HL-60 (cell line): ENCODE measurements at regions not wholly inside any gene's neighbourhood (a gene's known extent, or its start where the extent isn't known, plus 50 kb on each side); places are given as distances from the start of the nearest gene placed in this dataset.
A peak's percentile ranks its signal among the peaks of the same experiment; 100 is the strongest.

Source experiments
- DNase-seq, 2 experiments: peaks; one replicate each; pipeline ENCODE4 v3.0.0-alpha.2; 2010 to 2020; ENCODE audit warnings: low read depth in 1 of 2, low spot score in 1 of 2
- H3K27ac ChIP-seq: fragments of 250-450 bp; sonication (Bioruptor Pico); replicated peaks from 2 replicates; pipeline ENCODE4 v1.5.1; 2020; ENCODE audit warnings: mild to moderate bottlenecking, moderate library complexity
- H3K27me3 ChIP-seq: fragments of 250-450 bp; sonication (Bioruptor Pico); 2 replicates; pipeline ENCODE4 v1.5.1; 2021; ENCODE audit warnings: mild to moderate bottlenecking, moderate library complexity; ENCODE audit not compliant: insufficient read depth, poor library complexity, severe bottlenecking
- H3K4me3 ChIP-seq: replicated peaks from 2 replicates; pipeline ENCODE4 v1.5.1; 2011; ENCODE audit warnings: mild to moderate bottlenecking, control low read depth, low read length; ENCODE audit not compliant: insufficient read depth
- CTCF ChIP-seq: IDR thresholded peaks from one replicate; pipeline ENCODE4 v1.5.1; 2011; ENCODE audit warnings: low read length, control low read depth, inconsistent platforms; ENCODE audit not compliant: insufficient read depth
- GABPA ChIP-seq: IDR thresholded peaks from 2 replicates; pipeline ENCODE4 v1.6.1; 2012; ENCODE audit warnings: low read depth
- POLR2AphosphoS5 ChIP-seq: IDR thresholded peaks from 2 replicates; pipeline ENCODE4 v1.6.1; 2012; ENCODE audit warnings: low read depth
- REST ChIP-seq: IDR thresholded peaks from 2 replicates; pipeline ENCODE4 v1.6.1; 2012; ENCODE audit warnings: low read depth; ENCODE audit not compliant: insufficient replicate concordance
- SPI1 ChIP-seq: IDR thresholded peaks from 2 replicates; pipeline ENCODE4 v1.6.1; 2012; ENCODE audit warnings: low read depth, mild to moderate bottlenecking, borderline replicate concordance

- H3K27me3 ChIP-seq = no peaks in the 10 kb centered on the region
- TF ChIP-seq GABPA (no peak), CTCF (no peak), REST (no peak), SPI1 (no peak), POLR2AphosphoS5 (no peak)
- DNase-seq = peak in 1 of 2 experiments; percentile 26
- no peak overlapping the region for H3K27ac ChIP-seq
- no peak overlapping the region for H3K4me3 ChIP-seq
Observed at GRCh38 chr10:107618504-107618994, 454.0 kb upstream of the SORCS1 start.

GRCh38 chr10:107616463-107617410 lies 452.2 kb upstream of the SORCS1 start:
- no peak overlapping the region; the same call in 1 of the 2 replicates for H3K27ac ChIP-seq
- no peaks in the 10 kb centered on the region for H3K27me3 ChIP-seq
- peak; percentile 78 to 83 for DNase-seq
- TF ChIP-seq SPI1 = peak; percentile 45; the same call in 1 of the 2 replicates
- no peak for TF ChIP-seq REST
- no peak for TF ChIP-seq CTCF
- no peak for TF ChIP-seq GABPA
- peak; percentile 34; the same call in 1 of the 2 replicates for TF ChIP-seq POLR2AphosphoS5
- no peak overlapping the region for H3K4me3 ChIP-seq

- H3K27ac ChIP-seq = peak overlapping the region; percentile 16; the same call in 1 of the 2 replicates
- TF ChIP-seq GABPA = no peak
- TF ChIP-seq POLR2AphosphoS5 = no peak
- TF ChIP-seq REST = no peak
- TF ChIP-seq SPI1 = no peak
- TF ChIP-seq CTCF = no peak
- H3K27me3 ChIP-seq = no peaks in the 10 kb centered on the region
- no peak overlapping the region for H3K4me3 ChIP-seq
- DNase-seq = peak; percentile 2 to 20
Observed at GRCh38 chr10:107616031-107616430, 451.5 kb upstream of the SORCS1 start.
